Liver (tissue), 7 donors: ENCODE measurements at regions not wholly inside any gene's neighbourhood (a gene's known extent, or its start where the extent isn't known, plus 50 kb on each side); places are given as distances from the start of the nearest gene placed in this dataset.

ENCODE experiments used
- DNase-seq: peaks from one replicate; pipeline ENCODE4 v3.0.0-alpha.2; 2017; ENCODE audit warnings: low spot score
- H3K27ac ChIP-seq, 2 donors: one replicate each; pipeline ENCODE4 v1.7.0; 2013; ENCODE audit warnings: inconsistent platforms in 2 of 2, low read length in 2 of 2, control low read depth in 1 of 2, low read depth in 1 of 2, mild to moderate bottlenecking in 1 of 2
- H3K27me3 ChIP-seq, 4 donors: one replicate each; pipeline versions ENCODE4 v1.6.1 to v1.7.0; 2013; ENCODE audit warnings: low read length in 3 of 4, inconsistent platforms in 1 of 4, mild to moderate bottlenecking in 1 of 4, moderate library complexity in 1 of 4; ENCODE audit not compliant: control insufficient read depth in 4 of 4, insufficient read depth in 4 of 4
- H3K36me3 ChIP-seq, 4 donors: one replicate each; pipeline versions ENCODE4 v1.6.1 to v1.7.0; 2013; ENCODE audit warnings: low read length in 3 of 4, mild to moderate bottlenecking in 3 of 4, low read depth in 1 of 4, moderate library complexity in 1 of 4; ENCODE audit not compliant: control insufficient read depth in 4 of 4, insufficient read depth in 3 of 4
- H3K4me1 ChIP-seq, 4 donors: one replicate each; pipeline versions ENCODE4 v1.6.1 to v1.7.0; 2013; ENCODE audit warnings: low read length in 3 of 4, mild to moderate bottlenecking in 3 of 4, moderate library complexity in 1 of 4; ENCODE audit not compliant: control insufficient read depth in 4 of 4, insufficient read depth in 4 of 4
- H3K4me3 ChIP-seq, 3 donors: one replicate each; pipeline versions ENCODE4 v1.6.1 to v1.7.0; 2013; ENCODE audit warnings: low read length in 3 of 3, control low read depth in 1 of 3, low read depth in 1 of 3, mild to moderate bottlenecking in 1 of 3
- H3K9ac ChIP-seq, 2 donors: one replicate each; pipeline ENCODE4 v1.7.0; 2013; ENCODE audit warnings: low read length in 2 of 2, mild to moderate bottlenecking in 2 of 2, moderate library complexity in 2 of 2, control low read depth in 1 of 2, low read depth in 1 of 2
- H3K9me3 ChIP-seq, 4 donors: one replicate each; pipeline versions ENCODE4 v1.6.1 to v1.7.0; 2013; ENCODE audit warnings: low read length in 3 of 4; ENCODE audit not compliant: control insufficient read depth in 4 of 4
- EGR1 ChIP-seq, 2 donors: IDR thresholded peaks; 2 replicates each; pipeline ENCODE4 v1.6.1; 2016 to 2018; ENCODE audit warnings: antibody characterized with exemption in 2 of 2, low read depth in 2 of 2
- FOXA1 ChIP-seq: IDR thresholded peaks from 2 replicates; pipeline ENCODE4 v1.6.1; 2016; ENCODE audit warnings: antibody characterized with exemption
- GABPA ChIP-seq, 2 donors: IDR thresholded peaks in 1 of 2; conservative IDR thresholded peaks in 1 of 2; 2 replicates each; pipeline ENCODE4 v1.6.1; 2016; ENCODE audit warnings: antibody characterized with exemption in 2 of 2, mild to moderate bottlenecking in 1 of 2, moderate library complexity in 1 of 2
- HNF4A ChIP-seq, 2 donors: conservative IDR thresholded peaks; 2 replicates each; pipeline ENCODE4 v1.6.1; 2016; ENCODE audit warnings: antibody characterized with exemption in 2 of 2, mild to moderate bottlenecking in 2 of 2
- JUND ChIP-seq, 2 donors: IDR thresholded peaks; 2 replicates each; pipeline ENCODE4 v1.6.1; 2016; ENCODE audit warnings: antibody characterized with exemption in 2 of 2
- NR2F2 ChIP-seq: IDR thresholded peaks from 2 replicates; pipeline ENCODE4 v1.6.1; 2016; ENCODE audit warnings: antibody characterized with exemption
- RAD21 ChIP-seq, 2 donors: IDR thresholded peaks; 2 replicates each; pipeline ENCODE4 v1.6.1; 2016; ENCODE audit warnings: antibody characterized with exemption in 2 of 2, mild to moderate bottlenecking in 2 of 2
- RXRA ChIP-seq, 2 donors: IDR thresholded peaks; 2 replicates each; pipeline ENCODE4 v1.6.1; 2017 to 2018; ENCODE audit warnings: antibody characterized with exemption in 2 of 2, mild to moderate bottlenecking in 1 of 2
- SP1 ChIP-seq: IDR thresholded peaks from 2 replicates; pipeline ENCODE4 v1.6.1; 2018; ENCODE audit warnings: antibody characterized with exemption, mild to moderate bottlenecking
- TAF1 ChIP-seq: conservative IDR thresholded peaks from 2 replicates; pipeline ENCODE4 v1.6.1; 2016; ENCODE audit warnings: antibody characterized with exemption, mild to moderate bottlenecking
- WGBS: extraction: QIAGEN DNeasy Blood & Tissue Kit; methylation state at CpG from one replicate; pipeline ENCODE4 v1.1.7; 2013; 5-methylcytosine and 5-hydroxymethylcytosine counted together
- TF ChIP-seq, protein P1 (sequence below): IDR thresholded peaks from 2 replicates; pipeline ENCODE4 v1.6.1; 2016; ENCODE audit warnings: antibody characterized with exemption, mild to moderate bottlenecking
- TF ChIP-seq, protein P2 (sequence below): IDR thresholded peaks from 2 replicates; pipeline ENCODE4 v1.6.1; 2016; ENCODE audit warnings: antibody characterized with exemption
- TF ChIP-seq, protein P3 (sequence below): IDR thresholded peaks from 2 replicates; pipeline ENCODE4 v1.6.1; 2016; ENCODE audit warnings: antibody characterized with exemption
- TF ChIP-seq, protein P4 (sequence below): IDR thresholded peaks from 2 replicates; pipeline ENCODE4 v1.6.1; 2016; ENCODE audit warnings: antibody characterized with exemption
- donor health status: healthy.
- donor health status: healthy.
- donor health status: healthy.
- donor health status: healthy.

DNA sequence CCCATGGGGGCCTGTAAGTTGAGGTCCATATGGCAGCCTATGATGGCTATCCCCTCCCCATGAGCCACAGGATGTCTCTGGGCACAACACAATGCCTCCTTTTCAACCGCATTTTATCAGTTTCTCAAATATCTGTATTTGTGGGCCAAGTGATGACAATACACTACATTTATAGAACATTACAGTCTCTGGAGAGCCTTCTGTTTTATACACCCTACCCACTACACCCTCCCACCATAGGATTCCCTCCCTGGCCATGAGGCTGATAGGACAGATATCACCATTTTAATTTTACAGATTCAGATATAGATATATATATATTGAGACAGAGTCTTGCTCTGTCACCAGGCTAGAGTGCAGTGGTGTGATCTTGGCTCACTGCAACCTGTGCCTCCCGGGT, 236.8 kb downstream of the ENC1 start:
- no peak for TF ChIP-seq RXRA (IDR thresholded peaks at IDR 0.05)
- no peak for TF ChIP-seq EGR1 (IDR thresholded peaks at IDR 0.05; ENCODE audit: low read depth in 2 of 2)
- TF ChIP-seq, protein P1, sequence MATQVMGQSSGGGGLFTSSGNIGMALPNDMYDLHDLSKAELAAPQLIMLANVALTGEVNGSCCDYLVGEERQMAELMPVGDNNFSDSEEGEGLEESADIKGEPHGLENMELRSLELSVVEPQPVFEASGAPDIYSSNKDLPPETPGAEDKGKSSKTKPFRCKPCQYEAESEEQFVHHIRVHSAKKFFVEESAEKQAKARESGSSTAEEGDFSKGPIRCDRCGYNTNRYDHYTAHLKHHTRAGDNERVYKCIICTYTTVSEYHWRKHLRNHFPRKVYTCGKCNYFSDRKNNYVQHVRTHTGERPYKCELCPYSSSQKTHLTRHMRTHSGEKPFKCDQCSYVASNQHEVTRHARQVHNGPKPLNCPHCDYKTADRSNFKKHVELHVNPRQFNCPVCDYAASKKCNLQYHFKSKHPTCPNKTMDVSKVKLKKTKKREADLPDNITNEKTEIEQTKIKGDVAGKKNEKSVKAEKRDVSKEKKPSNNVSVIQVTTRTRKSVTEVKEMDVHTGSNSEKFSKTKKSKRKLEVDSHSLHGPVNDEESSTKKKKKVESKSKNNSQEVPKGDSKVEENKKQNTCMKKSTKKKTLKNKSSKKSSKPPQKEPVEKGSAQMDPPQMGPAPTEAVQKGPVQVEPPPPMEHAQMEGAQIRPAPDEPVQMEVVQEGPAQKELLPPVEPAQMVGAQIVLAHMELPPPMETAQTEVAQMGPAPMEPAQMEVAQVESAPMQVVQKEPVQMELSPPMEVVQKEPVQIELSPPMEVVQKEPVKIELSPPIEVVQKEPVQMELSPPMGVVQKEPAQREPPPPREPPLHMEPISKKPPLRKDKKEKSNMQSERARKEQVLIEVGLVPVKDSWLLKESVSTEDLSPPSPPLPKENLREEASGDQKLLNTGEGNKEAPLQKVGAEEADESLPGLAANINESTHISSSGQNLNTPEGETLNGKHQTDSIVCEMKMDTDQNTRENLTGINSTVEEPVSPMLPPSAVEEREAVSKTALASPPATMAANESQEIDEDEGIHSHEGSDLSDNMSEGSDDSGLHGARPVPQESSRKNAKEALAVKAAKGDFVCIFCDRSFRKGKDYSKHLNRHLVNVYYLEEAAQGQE, result no peak
- TF ChIP-seq SP1, result no peak
- no peak for TF ChIP-seq TAF1
- TF ChIP-seq, protein P2, sequence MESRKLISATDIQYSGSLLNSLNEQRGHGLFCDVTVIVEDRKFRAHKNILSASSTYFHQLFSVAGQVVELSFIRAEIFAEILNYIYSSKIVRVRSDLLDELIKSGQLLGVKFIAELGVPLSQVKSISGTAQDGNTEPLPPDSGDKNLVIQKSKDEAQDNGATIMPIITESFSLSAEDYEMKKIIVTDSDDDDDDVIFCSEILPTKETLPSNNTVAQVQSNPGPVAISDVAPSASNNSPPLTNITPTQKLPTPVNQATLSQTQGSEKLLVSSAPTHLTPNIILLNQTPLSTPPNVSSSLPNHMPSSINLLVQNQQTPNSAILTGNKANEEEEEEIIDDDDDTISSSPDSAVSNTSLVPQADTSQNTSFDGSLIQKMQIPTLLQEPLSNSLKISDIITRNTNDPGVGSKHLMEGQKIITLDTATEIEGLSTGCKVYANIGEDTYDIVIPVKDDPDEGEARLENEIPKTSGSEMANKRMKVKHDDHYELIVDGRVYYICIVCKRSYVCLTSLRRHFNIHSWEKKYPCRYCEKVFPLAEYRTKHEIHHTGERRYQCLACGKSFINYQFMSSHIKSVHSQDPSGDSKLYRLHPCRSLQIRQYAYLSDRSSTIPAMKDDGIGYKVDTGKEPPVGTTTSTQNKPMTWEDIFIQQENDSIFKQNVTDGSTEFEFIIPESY, result no peak
- TF ChIP-seq HNF4A (conservative IDR thresholded peaks at IDR 0.05), result no peak
- TF ChIP-seq, protein P3, sequence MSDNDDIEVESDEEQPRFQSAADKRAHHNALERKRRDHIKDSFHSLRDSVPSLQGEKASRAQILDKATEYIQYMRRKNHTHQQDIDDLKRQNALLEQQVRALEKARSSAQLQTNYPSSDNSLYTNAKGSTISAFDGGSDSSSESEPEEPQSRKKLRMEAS, result no peak
- TF ChIP-seq, protein P4, sequence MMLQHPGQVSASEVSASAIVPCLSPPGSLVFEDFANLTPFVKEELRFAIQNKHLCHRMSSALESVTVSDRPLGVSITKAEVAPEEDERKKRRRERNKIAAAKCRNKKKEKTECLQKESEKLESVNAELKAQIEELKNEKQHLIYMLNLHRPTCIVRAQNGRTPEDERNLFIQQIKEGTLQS, result no peak
- no peak for TF ChIP-seq NR2F2
- no peak for TF ChIP-seq FOXA1
- TF ChIP-seq RAD21 (IDR thresholded peaks at IDR 0.05), result no peak
- no peak for TF ChIP-seq GABPA (IDR thresholded peaks at IDR 0.05 in 1 of 2, conservative IDR thresholded peaks at IDR 0.05 in 1 of 2)
- TF ChIP-seq JUND (IDR thresholded peaks at IDR 0.05), result no peak
- H3K36me3 ChIP-seq, result no peaks in the 10 kb centered on the region
- H3K9me3 ChIP-seq, result no peaks in the 10 kb centered on the region
- H3K4me1 ChIP-seq, result peaks cover 2 to 11% (median 7%) of the 10 kb centered on the region in 4 donors
- H3K27me3 ChIP-seq, result no peaks in the 10 kb centered on the region
- no peak overlapping the region for H3K27ac ChIP-seq
- no peak for DNase-seq
- 94% methylated on average over 2 of the region's 2 CpGs for WGBS
- no peak overlapping the region for H3K4me3 ChIP-seq
- H3K9ac ChIP-seq, result no peak overlapping the region

DNA sequence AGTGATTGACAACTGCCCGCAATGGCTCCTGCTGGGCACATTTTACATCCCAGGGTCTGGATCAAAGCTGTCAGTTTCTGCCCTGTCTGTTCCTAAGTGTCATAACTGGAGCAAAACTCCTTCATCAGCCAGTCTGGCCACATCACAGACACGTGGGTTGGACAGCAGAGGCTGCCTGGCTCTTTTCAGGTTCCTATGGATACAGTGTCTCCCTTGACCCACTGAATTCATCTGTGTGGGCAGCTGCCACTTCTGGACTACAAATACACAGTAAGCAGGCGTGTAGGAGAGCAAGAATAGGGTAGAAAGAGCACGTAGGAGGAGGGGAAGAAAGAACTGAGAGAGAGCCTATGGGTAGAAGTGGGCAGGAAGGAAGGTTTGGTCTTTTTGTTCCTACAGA, 238.0 kb downstream of the ENC1 start:
- no peak for DNase-seq
- Histone ChIP-seq H3K36me3 (no peaks in the 10 kb centered on the region), H3K9ac (no peak overlapping the region), H3K4me1 (peaks cover 0 to 4% (median 1%) of the 10 kb centered on the region in 4 donors), H3K27me3 (no peaks in the 10 kb centered on the region), H3K4me3 (no peak overlapping the region), H3K9me3 (no peaks in the 10 kb centered on the region), H3K27ac (no peak overlapping the region)
- TF ChIP-seq, protein P3, result no peak
- 89% methylated on average over 4 of the region's 4 CpGs for whole genome bisulfite sequencing
